H1 (cell line): ENCODE measurements at regions not wholly inside any gene's neighbourhood (a gene's known extent, or its start where the extent isn't known, plus 50 kb on each side); places are given as distances from the start of the nearest gene placed in this dataset.

ENCODE experiments used
- CTCF ChIA-PET: fragments of 300-600 bp; sonication (Branson Sonifier 250); formaldehyde crosslinking; loops from one replicate; lab custom pipeline; 2021; ENCODE audit not compliant: partially characterized antibody; lab: Charles Lee
- POLR2A ChIA-PET: fragments of 300-600 bp; sonication (Branson Sonifier 250); formaldehyde crosslinking; loops from one replicate; lab custom pipeline; 2021; ENCODE audit warnings: inconsistent platforms; ENCODE audit not compliant: partially characterized antibody; lab: Charles Lee
- DNase-seq, 2 experiments: peaks; one replicate each; pipeline versions ENCODE4 v3.0.0 to v3.0.0-alpha.2; 2010 to 2022; ENCODE audit warnings: low spot score in 2 of 2, low read depth in 1 of 2, mixed read lengths in 1 of 2
- FAIRE-seq: peaks from 2 replicates; lab custom pipeline; 2011; peaks lifted over from hg19 to GRCh38; lab: Jason Lieb, UNC
- H2AFZ ChIP-seq: 2 replicates; pipeline ENCODE4 v1.8.1; 2012; ENCODE audit warnings: low read length, inconsistent platforms
- H2AK5ac ChIP-seq: 2 replicates; pipeline ENCODE4 v1.6.1; 2013; ENCODE audit warnings: low read depth, low read length
- H2BK120ac ChIP-seq: replicated peaks from 2 replicates; pipeline ENCODE3; 2013; ENCODE audit warnings: low read depth, low read length, inconsistent platforms
- H2BK12ac ChIP-seq: 2 replicates; pipeline ENCODE4 v1.6.1; 2013; ENCODE audit warnings: low read depth, low read length
- H2BK15ac ChIP-seq: 2 replicates; pipeline ENCODE4 v1.6.1; 2013; ENCODE audit warnings: low read length
- H2BK20ac ChIP-seq: 2 replicates; pipeline ENCODE4 v1.6.1; 2013; ENCODE audit warnings: low read length
- H2BK5ac ChIP-seq: 2 replicates; pipeline ENCODE4 v1.6.1; 2013; ENCODE audit warnings: low read depth, low read length
- H3K14ac ChIP-seq: 2 replicates; pipeline ENCODE4 v1.6.1; 2013; ENCODE audit warnings: inconsistent platforms; ENCODE audit not compliant: insufficient read length
- H3K18ac ChIP-seq: 2 replicates; pipeline ENCODE4 v1.6.1; 2013; ENCODE audit warnings: low read length; ENCODE audit errors: extremely low read depth
- H3K23ac ChIP-seq: 2 replicates; pipeline ENCODE4 v1.6.1; 2013; ENCODE audit warnings: inconsistent platforms; ENCODE audit not compliant: insufficient read length
- H3K23me2 ChIP-seq: 2 replicates; pipeline ENCODE4 v1.6.1; 2013; ENCODE audit warnings: low read depth, low read length
- H3K27ac ChIP-seq: 2 replicates; pipeline ENCODE4 v1.6.1; 2011; ENCODE audit warnings: low read depth, low read length, inconsistent platforms
- H3K27me3 ChIP-seq, 4 experiments: replicated peaks in 1 of 4; 1 replicate in 1 of 4; 2 replicates in 3 of 4; pipeline versions ENCODE4 v1.6.1 to v1.8.1; 2011 to 2013; ENCODE audit warnings: low read length in 3 of 4, mild to moderate bottlenecking in 3 of 4, inconsistent platforms in 2 of 4, mixed read lengths in 2 of 4, moderate library complexity in 1 of 4; ENCODE audit not compliant: control insufficient read depth in 3 of 4, insufficient read depth in 3 of 4; ENCODE audit errors: extremely low read depth in 1 of 4
- H3K36me3 ChIP-seq, 4 experiments: 2 replicates each; pipeline versions ENCODE4 v1.6.1 to v1.8.1; 2011 to 2013; ENCODE audit warnings: mild to moderate bottlenecking in 4 of 4, low read length in 3 of 4, moderate library complexity in 2 of 4, control low read depth in 1 of 4, inconsistent platforms in 1 of 4; ENCODE audit not compliant: insufficient read depth in 4 of 4, control insufficient read depth in 2 of 4
- H3K4ac ChIP-seq: replicated peaks from 2 replicates; pipeline ENCODE3; 2013; ENCODE audit warnings: low read length, low read depth, mixed read lengths, inconsistent platforms; ENCODE audit not compliant: insufficient read length
- H3K4me1 ChIP-seq, 4 experiments: replicated peaks in 1 of 4; 1 replicate in 1 of 4; 2 replicates in 3 of 4; pipeline versions ENCODE4 v1.6.1 to v1.8.1; 2011 to 2013; ENCODE audit warnings: low read length in 3 of 4, inconsistent platforms in 2 of 4, mixed read lengths in 1 of 4; ENCODE audit not compliant: insufficient read depth in 4 of 4, control insufficient read depth in 3 of 4
- H3K4me2 ChIP-seq, 2 experiments: 2 replicates each; pipeline versions ENCODE4 v1.6.1 to v1.8.1; 2011 to 2013; ENCODE audit warnings: low read depth in 2 of 2, low read length in 2 of 2, control low read depth in 1 of 2, inconsistent platforms in 1 of 2, mild to moderate bottlenecking in 1 of 2; ENCODE audit not compliant: insufficient read depth in 1 of 2
- H3K4me3 ChIP-seq, 4 experiments: fragments of 200-600, 300-600 bp in 1 of 4; sonication (generic), shearing (Covaris generic), sonication (Bioruptor Twin) in 1 of 4; 2 replicates each; pipeline versions ENCODE4 v1.5.1 to v1.8.1; 2011 to 2016; ENCODE audit warnings: low read length in 4 of 4, low read depth in 3 of 4, control low read depth in 2 of 4, inconsistent platforms in 2 of 4, mild to moderate bottlenecking in 2 of 4, mixed read lengths in 1 of 4, moderate library complexity in 1 of 4; ENCODE audit not compliant: insufficient read depth in 2 of 4; ENCODE audit errors: extremely low read depth in 1 of 4
- H3K56ac ChIP-seq: replicated peaks from 2 replicates; pipeline ENCODE3; 2013; ENCODE audit warnings: low read depth, mild to moderate bottlenecking, mixed read lengths, low read length, inconsistent platforms; ENCODE audit not compliant: insufficient read length
- H3K79me1 ChIP-seq: 2 replicates; pipeline ENCODE4 v1.6.1; 2013; ENCODE audit warnings: low read depth, low read length, control low read depth
- H3K79me2 ChIP-seq, 2 experiments: 2 replicates each; pipeline versions ENCODE4 v1.6.1 to v1.8.1; 2012 to 2013; ENCODE audit warnings: low read length in 2 of 2, mild to moderate bottlenecking in 2 of 2, inconsistent platforms in 1 of 2; ENCODE audit not compliant: insufficient read depth in 2 of 2, control insufficient read depth in 1 of 2
- H3K9ac ChIP-seq, 4 experiments: replicated peaks in 1 of 4; 1 replicate in 1 of 4; 2 replicates in 3 of 4; pipeline versions ENCODE4 v1.6.1 to v1.8.1; 2011 to 2013; ENCODE audit warnings: low read depth in 3 of 4, low read length in 3 of 4, control low read depth in 2 of 4, mild to moderate bottlenecking in 2 of 4, moderate library complexity in 2 of 4, inconsistent platforms in 1 of 4; ENCODE audit errors: extremely low read depth in 1 of 4
- H3K9me3 ChIP-seq, 2 experiments: 2 replicates each; pipeline versions ENCODE4 v1.6.1 to v1.8.1; 2012 to 2013; ENCODE audit warnings: mild to moderate bottlenecking in 2 of 2, moderate library complexity in 2 of 2, control low read depth in 1 of 2, inconsistent platforms in 1 of 2, low read depth in 1 of 2, low read length in 1 of 2, mixed read lengths in 1 of 2; ENCODE audit not compliant: insufficient read depth in 2 of 2
- H4K20me1 ChIP-seq, 2 experiments: replicated peaks in 1 of 2; 2 replicates each; pipeline versions ENCODE3 to v1.8.1; 2011 to 2013; ENCODE audit warnings: inconsistent platforms in 2 of 2, low read length in 2 of 2, mild to moderate bottlenecking in 1 of 2; ENCODE audit not compliant: insufficient read depth in 2 of 2, control insufficient read depth in 1 of 2
- H4K5ac ChIP-seq: 2 replicates; pipeline ENCODE4 v1.6.1; 2013; ENCODE audit warnings: low read length, low read depth, mixed read lengths, inconsistent platforms; ENCODE audit not compliant: insufficient read length
- H4K8ac ChIP-seq: 2 replicates; pipeline ENCODE4 v1.8.0; 2013; ENCODE audit warnings: mild to moderate bottlenecking, moderate library complexity, low read length, inconsistent platforms; ENCODE audit not compliant: insufficient read depth; ENCODE audit errors: extremely low read depth
- H4K91ac ChIP-seq: replicated peaks from 2 replicates; pipeline ENCODE3; 2013; ENCODE audit warnings: low read length, mixed read lengths, inconsistent platforms; ENCODE audit not compliant: insufficient read length
- CBX5 ChIP-seq: fragments of 300-800, 300-1000 bp; sonication (generic); IDR thresholded peaks from 2 replicates; pipeline ENCODE4 v1.7.1; 2016; ENCODE audit warnings: antibody characterized with exemption, low read length, low read depth
- CHD2 ChIP-seq: IDR thresholded peaks from 2 replicates; pipeline ENCODE4 v1.6.1; 2012; ENCODE audit warnings: low read length, improper control_type of control experiment
- CREB1 ChIP-seq: IDR thresholded peaks from 2 replicates; pipeline ENCODE4 v1.6.1; 2012; ENCODE audit warnings: inconsistent platforms
- EZH2 ChIP-seq: fragments of 200-600 bp; sonication (generic); IDR thresholded peaks from 2 replicates; pipeline ENCODE4 v1.7.1; 2012; ENCODE audit warnings: low read depth, mild to moderate bottlenecking, moderate library complexity, low read length, inconsistent platforms; ENCODE audit not compliant: severe bottlenecking
- GTF2F1 ChIP-seq: IDR thresholded peaks from 2 replicates; pipeline ENCODE4 v1.6.1; 2012; ENCODE audit warnings: low read depth, low read length, improper control_type of control experiment, borderline replicate concordance
- SP2 ChIP-seq: IDR thresholded peaks from 2 replicates; pipeline ENCODE4 v1.6.1; 2012; ENCODE audit warnings: mild to moderate bottlenecking, low read length, inconsistent platforms
- TAF7 ChIP-seq: optimal IDR thresholded peaks from 2 replicates; pipeline ENCODE3; 2011; ENCODE audit warnings: low read depth, mild to moderate bottlenecking, inconsistent platforms, low read length, moderate library complexity, borderline replicate concordance
- WGBS, 2 experiments: shearing (Covaris generic) in 1 of 2; methylation state at CpG; one replicate each; pipeline versions ENCODE4 v1.1.6 to v1.1.7; 2013 to 2015; ENCODE audit warnings: low lambda C conversion rate in 2 of 2, mixed read lengths in 2 of 2, inconsistent platforms in 1 of 2, low coverage in 1 of 2, missing lambda C conversion rate in 1 of 2; ENCODE audit not compliant: insufficient replicate concordance in 2 of 2, insufficient coverage in 1 of 2, insufficient read length in 1 of 2; ENCODE audit errors: extremely low coverage in 1 of 2, missing lambda C conversion rate in 1 of 2; 5-methylcytosine and 5-hydroxymethylcytosine counted together

DNA sequence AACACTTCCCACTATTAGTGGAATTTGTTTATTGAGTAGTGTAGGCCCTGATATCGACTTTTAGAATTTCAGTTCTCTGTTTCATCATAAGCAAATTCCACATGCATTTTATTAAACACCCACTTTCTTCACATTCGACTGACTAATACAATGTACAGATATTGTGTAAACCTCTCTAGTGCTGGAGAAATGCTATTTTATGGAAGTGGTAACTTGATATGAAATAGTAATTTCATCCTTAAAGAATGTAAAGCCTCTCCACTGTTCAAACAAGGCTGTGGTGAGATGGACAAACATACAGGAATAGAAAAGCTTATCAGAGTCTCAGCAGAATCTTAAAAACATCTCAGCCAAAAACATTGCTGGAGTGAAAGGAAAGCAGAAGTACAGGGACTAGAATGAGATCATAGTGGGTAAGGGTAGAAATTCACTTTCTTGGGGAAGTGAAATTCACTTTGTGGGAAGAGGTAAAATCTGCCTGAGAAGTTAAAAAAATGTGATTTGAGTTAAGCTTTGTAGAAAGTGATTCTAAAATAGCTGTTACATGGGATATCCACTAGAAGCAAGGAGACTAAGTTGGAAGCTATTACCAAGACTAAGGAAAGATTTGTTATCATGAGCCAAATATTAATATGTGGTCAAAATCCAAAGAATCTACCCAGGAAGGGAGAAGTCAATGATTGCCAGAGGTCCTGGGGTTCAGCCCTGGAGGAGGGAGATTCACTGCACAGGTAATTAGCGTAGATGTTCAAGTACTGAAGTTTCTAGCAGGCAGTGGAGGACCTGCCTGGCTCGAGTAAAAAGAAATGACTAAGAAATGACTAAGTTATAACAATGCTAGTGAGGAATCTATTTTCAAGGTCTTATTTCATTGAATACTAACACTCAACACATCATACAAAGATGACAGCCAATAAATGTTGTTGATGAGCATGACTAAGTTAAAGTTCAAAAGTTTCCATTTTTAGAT is 398.3 kb upstream of the FAM47C start:
- H3K27ac ChIP-seq = no peak overlapping the region
- CTCF ChIA-PET = no interaction called here
- WGBS, 2 experiments = 93% methylated on average over 3 of the region's 4 CpGs; no CpG with 5 or more reads in 1 of the 2 experiments
- TF ChIP-seq GTF2F1 = no peak
- TF ChIP-seq EZH2 = no peak
- TF ChIP-seq CHD2 = no peak
- TF ChIP-seq TAF7 = no peak
- no peak for TF ChIP-seq CBX5
- TF ChIP-seq CREB1 = no peak
- TF ChIP-seq SP2 = no peak

More for the DNA sequence above, 398.3 kb upstream of the FAM47C start:
- H2AFZ ChIP-seq = no peak overlapping the region
- no peaks in the 10 kb centered on the region for H3K79me2 ChIP-seq
- H3K23me2 ChIP-seq = no peaks in the 10 kb centered on the region
- H2BK120ac ChIP-seq = no peak overlapping the region
- H3K36me3 ChIP-seq = no peaks in the 10 kb centered on the region
- H3K56ac ChIP-seq = no peak overlapping the region
- H2AK5ac ChIP-seq = no peak overlapping the region
- H3K18ac ChIP-seq = no peak overlapping the region
- H3K4me2 ChIP-seq = no peak overlapping the region
- H3K27me3 ChIP-seq = no peaks in the 10 kb centered on the region
- H2BK5ac ChIP-seq = no peak overlapping the region
- H2BK20ac ChIP-seq = no peak overlapping the region
- no peaks in the 10 kb centered on the region for H3K4me1 ChIP-seq
- no peak for DNase-seq
- no peaks in the 10 kb centered on the region for H4K20me1 ChIP-seq
- no peak overlapping the region for H4K91ac ChIP-seq
- no peak overlapping the region for H4K8ac ChIP-seq
- H3K14ac ChIP-seq = no peak overlapping the region
- H2BK15ac ChIP-seq = no peak overlapping the region
- H3K4me3 ChIP-seq = no peak overlapping the region
- H3K23ac ChIP-seq = no peak overlapping the region
- POLR2A ChIA-PET = no interaction called here
- no peak overlapping the region for H3K4ac ChIP-seq
- no peak for FAIRE-seq
- no peaks in the 10 kb centered on the region for H3K9me3 ChIP-seq
- H3K9ac ChIP-seq = no peak overlapping the region
- H2BK12ac ChIP-seq = no peak overlapping the region
- H3K79me1 ChIP-seq = no peaks in the 10 kb centered on the region
- H4K5ac ChIP-seq = no peak overlapping the region
